ENCODE measurements at regions not wholly inside any gene's neighbourhood (a gene's known extent, or its start where the extent isn't known, plus 50 kb on each side); places are given as distances from the start of the nearest gene placed in this dataset.
A peak's percentile ranks its signal among the peaks of the same experiment; 100 is the strongest.

DNA sequence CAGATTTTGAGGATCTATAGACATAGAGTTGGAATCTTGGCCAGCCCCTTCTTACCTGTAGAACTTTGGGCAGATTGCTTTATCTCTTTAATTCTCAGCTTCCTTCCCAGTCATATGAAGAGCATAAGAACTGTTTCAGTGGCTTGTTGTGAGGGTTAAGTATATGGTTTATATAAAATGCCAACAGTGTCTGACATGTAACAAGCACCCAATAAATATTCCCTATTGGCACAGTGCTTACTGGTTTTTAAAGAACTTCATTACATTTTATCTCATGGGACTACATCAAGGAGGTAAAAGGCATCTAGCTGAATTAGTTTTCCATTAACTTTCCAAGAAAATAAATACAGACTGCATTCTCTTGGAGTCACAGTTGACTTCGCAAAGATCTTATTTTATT lies 106.7 kb upstream of the LIMCH1 start:
- no peaks in the 10 kb centered on the region for H3K9me3 Mint-ChIP-seq
- peaks cover 0 to 4% of the 10 kb centered on the region in 2 donors for H3K27me3 Mint-ChIP-seq
- H3K4me3 Mint-ChIP-seq = no peak overlapping the region
- H3K27ac Mint-ChIP-seq = no peak overlapping the region
- H3K4me1 Mint-ChIP-seq = no peaks in the 10 kb centered on the region
- no peak for ATAC-seq (replicated peaks)
- no peaks in the 10 kb centered on the region for H3K36me3 Mint-ChIP-seq
- no peak for DNase-seq

DNA sequence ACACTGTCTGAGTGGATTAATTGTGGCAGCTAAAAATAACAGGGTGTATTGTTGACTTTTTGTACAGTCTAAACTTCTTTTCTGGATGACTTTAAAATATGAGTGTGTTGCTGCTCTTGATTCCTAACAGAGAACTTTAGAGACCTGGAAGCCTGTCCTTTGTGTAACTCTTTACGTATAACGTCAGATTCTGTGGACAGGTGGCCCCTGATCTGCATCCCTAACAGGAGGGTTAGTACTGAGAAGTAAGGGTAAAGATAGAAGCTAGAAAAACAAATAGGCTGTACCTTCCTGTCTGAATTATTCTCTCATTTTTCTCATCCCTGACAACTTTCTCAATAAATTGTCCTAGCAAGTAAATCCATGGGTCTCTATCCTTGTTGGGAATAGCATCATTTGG lies 105.7 kb upstream of the LIMCH1 start:
- ATAC-seq (replicated peaks) (no peak), DNase-seq (no peak)
- Mint-ChIP-seq H3K27me3 (peaks cover 0 to 4% of the 10 kb centered on the region in 2 donors), H3K4me3 (no peak overlapping the region), H3K9me3 (no peaks in the 10 kb centered on the region), H3K36me3 (no peaks in the 10 kb centered on the region), H3K27ac (no peak overlapping the region), H3K4me1 (peaks cover 2% of the 10 kb centered on the region in 2 donors)

DNA sequence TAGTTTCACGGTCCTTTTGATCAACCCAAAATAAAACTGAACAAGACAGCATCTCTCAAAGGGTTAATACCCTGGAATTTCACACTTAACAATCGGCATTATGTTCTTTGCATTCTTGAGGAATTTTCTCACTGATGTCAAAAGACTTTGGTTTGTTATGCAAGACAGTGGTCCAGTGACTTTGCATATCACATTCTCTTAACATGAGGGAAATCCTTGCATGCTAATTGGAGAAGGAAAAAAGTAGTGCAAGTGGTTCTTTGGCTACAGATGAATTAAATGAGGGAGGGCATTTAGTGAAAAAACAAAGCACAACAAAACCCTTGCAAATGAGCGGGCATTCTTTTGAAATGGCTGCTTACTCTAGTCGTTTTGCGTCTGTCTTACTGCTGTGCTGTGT lies 105.1 kb upstream of the LIMCH1 start:
- H3K27ac Mint-ChIP-seq = no peak overlapping the region
- no peaks in the 10 kb centered on the region for H3K9me3 Mint-ChIP-seq
- peaks cover 3 to 6% of the 10 kb centered on the region in 2 donors for H3K4me1 Mint-ChIP-seq
- H3K4me3 Mint-ChIP-seq = no peak overlapping the region
- DNase-seq (no peak), ATAC-seq (replicated peaks) (no peak)
- no peaks in the 10 kb centered on the region for H3K36me3 Mint-ChIP-seq
- H3K27me3 Mint-ChIP-seq = peaks cover 0 to 4% of the 10 kb centered on the region in 2 donors

DNA sequence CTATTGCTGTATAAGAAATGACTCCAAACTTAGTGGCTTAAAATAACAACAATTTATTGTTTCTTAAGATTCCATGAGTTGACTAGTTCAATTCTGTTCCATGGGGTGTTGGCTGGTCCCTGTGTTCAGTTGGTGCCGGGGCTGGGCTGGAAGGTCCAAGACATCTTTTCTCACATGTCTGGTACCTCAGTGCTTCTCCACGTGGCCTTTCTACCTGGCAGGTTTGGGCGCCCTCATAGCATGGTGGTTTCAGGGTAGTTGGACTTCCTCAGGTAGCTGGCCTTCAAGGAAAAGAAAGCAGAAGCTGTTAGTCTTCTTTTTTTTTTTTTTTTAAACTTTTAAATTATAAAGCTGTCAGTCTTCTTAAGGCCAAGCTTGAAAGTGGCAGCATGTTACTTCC lies 104.6 kb upstream of the LIMCH1 start:
- ATAC-seq (replicated peaks) (no peak), DNase-seq (no peak)
- no peak overlapping the region for H3K27ac Mint-ChIP-seq
- H3K4me3 Mint-ChIP-seq = no peak overlapping the region
- H3K36me3 Mint-ChIP-seq = no peaks in the 10 kb centered on the region
- H3K4me1 Mint-ChIP-seq = peaks cover 3 to 6% of the 10 kb centered on the region in 2 donors
- peaks cover 0 to 4% of the 10 kb centered on the region in 2 donors for H3K27me3 Mint-ChIP-seq
- no peaks in the 10 kb centered on the region for H3K9me3 Mint-ChIP-seq

DNA sequence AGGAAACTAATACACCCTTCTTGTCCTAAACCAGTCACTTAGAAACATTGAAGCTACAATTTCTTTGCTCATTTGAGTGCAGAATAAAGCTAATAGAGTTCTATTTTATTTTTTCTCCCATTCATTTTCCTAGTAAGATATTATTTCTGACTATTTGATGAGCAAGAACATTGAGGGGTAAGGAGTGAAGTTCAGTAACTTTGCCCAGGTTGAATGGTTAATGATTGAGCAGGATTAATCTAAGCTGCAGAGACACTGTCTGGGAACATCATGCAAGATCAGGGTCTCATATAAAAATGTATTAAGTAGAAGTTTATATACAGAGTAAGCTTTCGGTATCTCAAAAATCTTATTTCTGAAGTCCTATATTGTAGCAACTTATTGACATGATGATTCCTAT lies 102.4 kb upstream of the LIMCH1 start:
- Mint-ChIP-seq H3K9me3 (no peaks in the 10 kb centered on the region), H3K27me3 (peaks cover 0 to 4% of the 10 kb centered on the region in 2 donors), H3K4me3 (no peak overlapping the region), H3K4me1 (peaks cover 3 to 6% of the 10 kb centered on the region in 2 donors), H3K36me3 (no peaks in the 10 kb centered on the region), H3K27ac (no peak overlapping the region)
- DNase-seq = no peak
- no peak for ATAC-seq (replicated peaks)

DNA sequence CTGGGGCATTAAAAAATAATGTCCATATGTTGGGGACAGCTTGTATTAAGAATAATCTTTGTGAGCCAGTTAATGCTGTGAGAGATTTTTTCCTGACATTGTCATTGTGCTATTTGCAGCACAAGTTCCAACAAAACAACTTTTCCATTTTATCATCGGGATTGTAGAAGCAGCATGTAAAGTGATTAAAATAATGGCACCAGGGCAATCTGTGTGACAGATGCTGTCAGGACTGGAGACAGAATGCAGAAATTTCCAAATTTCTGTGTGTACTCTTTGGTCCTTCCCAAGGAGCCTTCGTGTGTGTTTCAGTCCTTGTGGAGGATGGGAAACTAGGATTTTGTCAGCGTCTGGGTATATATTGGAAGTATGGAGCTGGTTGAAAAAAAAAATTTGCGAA lies 101.5 kb upstream of the LIMCH1 start:
- no peaks in the 10 kb centered on the region for H3K36me3 Mint-ChIP-seq
- H3K27me3 Mint-ChIP-seq = peaks cover 0 to 4% of the 10 kb centered on the region in 2 donors
- peaks cover 3 to 6% of the 10 kb centered on the region in 2 donors for H3K4me1 Mint-ChIP-seq
- no peak overlapping the region for H3K27ac Mint-ChIP-seq
- DNase-seq (no peak), ATAC-seq (replicated peaks) (no peak)
- H3K4me3 Mint-ChIP-seq = no peak overlapping the region
- no peaks in the 10 kb centered on the region for H3K9me3 Mint-ChIP-seq

DNA sequence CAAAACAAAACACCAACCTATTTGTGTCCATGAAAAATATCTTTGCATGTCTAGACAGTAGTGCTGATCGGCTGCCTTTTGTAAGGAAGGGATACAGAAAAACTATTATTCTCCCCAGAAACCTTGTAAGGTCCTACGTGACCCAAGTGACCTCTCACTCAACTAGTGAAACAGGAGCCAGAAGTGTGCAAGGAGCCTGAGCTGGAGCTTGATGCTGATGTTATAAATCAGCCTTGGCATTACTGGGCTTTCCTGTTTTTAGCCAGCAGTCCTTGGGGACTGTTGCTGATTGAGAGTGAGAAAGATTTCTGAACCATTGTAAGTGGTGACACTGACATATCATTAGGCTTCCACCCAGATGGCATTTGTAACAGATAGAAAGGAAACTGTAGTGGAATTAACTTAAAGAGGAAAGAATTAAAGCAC lies 100.8 kb upstream of the LIMCH1 start:
- peaks cover 0 to 2% of the 10 kb centered on the region in 2 donors for H3K27me3 Mint-ChIP-seq
- ATAC-seq (replicated peaks) (peak; percentile 69 to 74), DNase-seq (peak; percentile 4)
- no peak overlapping the region for H3K4me3 Mint-ChIP-seq
- no peaks in the 10 kb centered on the region for H3K36me3 Mint-ChIP-seq
- no peak overlapping the region for H3K27ac Mint-ChIP-seq
- H3K9me3 Mint-ChIP-seq = no peaks in the 10 kb centered on the region
- peaks cover 3 to 6% of the 10 kb centered on the region in 2 donors for H3K4me1 Mint-ChIP-seq

DNA sequence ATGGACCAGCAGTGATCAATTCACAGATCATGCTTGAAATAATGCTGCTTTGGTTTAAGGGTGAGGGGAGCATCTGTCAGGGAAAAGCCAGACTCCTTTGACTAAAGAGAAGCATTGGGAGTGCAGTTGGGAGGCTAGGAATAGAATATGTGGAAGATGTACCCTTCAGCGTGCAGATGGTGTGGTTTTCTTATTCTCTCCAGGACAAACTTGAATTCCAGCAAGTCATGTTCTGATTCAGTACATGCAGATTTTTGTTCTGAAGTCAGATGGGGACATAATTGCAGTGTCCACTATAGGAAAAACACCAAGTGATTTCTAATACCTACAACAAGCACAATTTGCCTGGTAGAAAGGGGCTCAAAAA lies 99.0 kb upstream of the LIMCH1 start:
- no peak for DNase-seq
- Mint-ChIP-seq H3K36me3 (no peaks in the 10 kb centered on the region), H3K4me1 (peaks cover 3 to 6% of the 10 kb centered on the region in 2 donors), H3K27ac (no peak overlapping the region), H3K27me3 (no peaks in the 10 kb centered on the region), H3K9me3 (no peaks in the 10 kb centered on the region), H3K4me3 (no peak overlapping the region)
- no peak for ATAC-seq (replicated peaks)

DNA sequence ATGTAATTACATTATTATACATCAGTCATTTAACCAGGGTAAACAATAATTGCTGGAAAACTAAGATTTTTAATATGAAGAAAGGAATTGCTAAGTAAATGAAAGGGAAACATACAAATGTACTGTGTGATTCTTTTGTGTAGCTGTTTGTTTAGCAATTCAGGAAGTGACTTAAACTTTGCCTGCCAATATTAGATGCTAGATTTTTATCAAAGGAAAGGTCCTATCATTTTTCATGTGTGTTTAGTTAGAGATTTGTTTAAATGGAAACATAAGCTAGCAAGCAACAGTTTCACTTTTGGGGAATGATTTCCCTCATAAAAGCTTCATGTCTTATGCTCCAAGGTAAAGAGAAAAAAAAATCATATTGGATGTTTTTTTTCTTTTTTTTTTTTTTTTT lies 95.1 kb upstream of the LIMCH1 start:
- Mint-ChIP-seq H3K27me3 (no peaks in the 10 kb centered on the region), H3K27ac (no peak overlapping the region), H3K4me3 (no peak overlapping the region), H3K4me1 (no peaks in the 10 kb centered on the region), H3K9me3 (no peaks in the 10 kb centered on the region), H3K36me3 (no peaks in the 10 kb centered on the region)
- no peak for ATAC-seq (replicated peaks)
- no peak for DNase-seq

DNA sequence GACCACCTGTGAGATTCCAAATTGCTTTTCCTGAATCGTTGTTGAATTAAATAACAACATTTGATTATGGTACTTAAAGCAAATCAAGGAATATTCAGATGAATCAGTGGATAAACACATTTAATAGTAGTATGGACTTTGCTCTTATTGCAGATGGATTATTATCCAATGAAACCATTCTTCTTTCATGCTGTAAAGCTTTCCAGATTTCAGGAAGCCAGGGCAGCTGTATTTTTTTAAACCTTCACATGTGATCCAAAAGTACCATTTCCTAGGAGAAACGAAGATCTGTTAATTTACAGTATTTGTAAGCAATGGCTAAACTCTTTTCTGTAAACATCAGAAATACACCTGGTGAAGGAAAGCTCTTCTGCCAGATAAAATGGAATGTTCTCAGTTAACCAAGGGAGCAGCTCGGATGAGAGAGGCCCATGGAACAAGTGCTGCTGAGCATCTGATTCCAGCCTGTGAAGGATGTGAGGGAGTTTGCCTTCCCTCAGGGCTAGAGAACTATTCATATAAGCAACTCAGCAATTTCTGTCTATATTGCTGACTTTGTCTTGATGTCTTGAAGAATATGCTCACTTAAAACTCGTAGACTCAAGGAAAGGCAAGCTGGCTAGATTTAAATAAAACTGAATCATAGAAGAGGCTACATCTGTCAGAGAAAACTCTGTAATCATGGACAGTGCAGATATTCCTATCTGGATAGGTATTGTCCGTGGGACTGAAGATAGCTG lies 94.4 kb upstream of the LIMCH1 start:
- Mint-ChIP-seq H3K36me3 (no peaks in the 10 kb centered on the region), H3K9me3 (no peaks in the 10 kb centered on the region), H3K4me1 (no peaks in the 10 kb centered on the region), H3K4me3 (no peak overlapping the region), H3K27me3 (no peaks in the 10 kb centered on the region), H3K27ac (peak overlapping the region; percentile 39)
- DNase-seq (no peak), ATAC-seq (replicated peaks) (no peak)

DNA sequence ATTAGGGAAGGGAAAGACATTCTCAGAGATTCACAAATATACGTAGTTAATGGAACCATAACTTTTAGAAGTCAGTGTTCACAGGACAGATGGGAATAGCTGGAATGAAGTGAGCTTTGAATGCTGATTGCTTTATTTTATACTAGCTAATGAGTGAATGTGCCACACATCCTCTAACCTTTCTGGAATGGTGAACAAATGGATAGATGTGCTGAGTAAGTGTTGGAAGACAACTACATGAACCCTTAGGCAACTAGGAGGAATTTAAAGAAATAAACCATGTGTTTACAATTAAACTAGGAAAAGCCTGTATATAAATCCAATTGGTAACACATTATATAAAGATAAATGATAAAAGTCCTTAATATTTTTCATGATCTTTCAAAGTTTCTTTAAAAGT lies 91.6 kb upstream of the LIMCH1 start:
- Mint-ChIP-seq H3K4me1 (no peaks in the 10 kb centered on the region), H3K4me3 (no peak overlapping the region), H3K36me3 (no peaks in the 10 kb centered on the region), H3K27me3 (no peaks in the 10 kb centered on the region), H3K27ac (no peak overlapping the region), H3K9me3 (peaks cover 0 to 1% of the 10 kb centered on the region in 2 donors)
- DNase-seq (no peak), ATAC-seq (replicated peaks) (no peak)

DNA sequence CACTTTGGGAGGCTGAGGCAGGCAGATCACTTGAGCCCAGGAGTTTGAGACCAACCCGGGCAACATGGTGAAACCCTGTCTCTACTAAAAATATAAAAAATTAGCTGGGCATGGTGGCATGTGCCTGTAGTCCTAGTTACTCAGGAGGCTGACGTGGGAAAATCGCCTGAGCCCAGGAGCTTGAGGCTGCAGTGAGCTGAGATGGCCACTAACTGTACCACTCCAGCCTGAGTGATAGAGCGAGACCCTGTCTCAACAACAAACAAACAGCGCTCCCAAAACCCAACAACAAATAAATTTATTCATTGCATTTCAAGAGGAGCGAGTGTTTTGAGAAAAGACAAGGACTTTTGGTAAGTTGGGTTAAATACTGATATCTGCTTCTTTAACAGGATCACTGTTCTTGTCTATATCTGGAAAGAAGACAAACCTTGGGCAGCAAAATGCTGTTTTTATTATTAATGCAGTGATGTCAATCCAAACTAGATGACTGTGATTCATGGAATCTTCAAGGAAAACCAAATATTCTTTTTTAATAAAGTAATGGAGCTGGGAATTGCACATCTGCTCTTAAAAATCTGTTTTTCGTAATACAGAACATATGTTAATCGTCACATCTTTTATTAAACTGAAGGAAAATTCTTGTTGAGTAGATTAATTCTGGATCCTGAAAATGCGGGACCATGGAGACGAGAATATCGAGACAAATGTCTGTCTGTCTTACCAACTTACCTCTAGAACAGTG lies 90.8 kb upstream of the LIMCH1 start:
- H3K9me3 Mint-ChIP-seq = peaks cover 0 to 1% of the 10 kb centered on the region in 2 donors
- no peak overlapping the region for H3K4me3 Mint-ChIP-seq
- H3K27ac Mint-ChIP-seq = no peak overlapping the region
- H3K36me3 Mint-ChIP-seq = no peaks in the 10 kb centered on the region
- ATAC-seq (replicated peaks) (no peak), DNase-seq (no peak)
- no peaks in the 10 kb centered on the region for H3K27me3 Mint-ChIP-seq
- H3K4me1 Mint-ChIP-seq = no peaks in the 10 kb centered on the region

DNA sequence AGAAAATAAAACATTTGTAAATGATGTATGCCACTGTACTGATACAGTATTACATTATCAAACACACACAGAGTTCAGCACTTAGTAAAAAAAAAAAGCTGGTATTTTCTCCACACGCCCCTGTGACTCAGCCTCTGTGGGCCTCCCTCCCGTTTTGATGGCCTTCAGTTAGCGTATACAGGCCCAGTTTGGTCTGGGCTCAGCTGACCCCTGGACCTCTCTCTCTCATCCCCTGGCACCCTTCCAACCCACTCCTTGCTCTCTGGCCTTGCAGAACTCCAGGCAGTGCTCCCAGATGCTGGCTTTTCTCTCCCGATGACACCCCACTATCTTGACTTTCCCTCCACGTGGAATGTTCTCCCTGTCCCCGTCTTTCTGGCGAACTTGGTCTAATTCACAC lies 89.0 kb upstream of the LIMCH1 start:
- Mint-ChIP-seq H3K4me3 (no peak overlapping the region), H3K36me3 (no peaks in the 10 kb centered on the region), H3K9me3 (peaks cover 1 to 4% of the 10 kb centered on the region in 2 donors), H3K4me1 (no peaks in the 10 kb centered on the region), H3K27ac (no peak overlapping the region), H3K27me3 (no peaks in the 10 kb centered on the region)
- ATAC-seq (replicated peaks) (no peak), DNase-seq (no peak)

DNA sequence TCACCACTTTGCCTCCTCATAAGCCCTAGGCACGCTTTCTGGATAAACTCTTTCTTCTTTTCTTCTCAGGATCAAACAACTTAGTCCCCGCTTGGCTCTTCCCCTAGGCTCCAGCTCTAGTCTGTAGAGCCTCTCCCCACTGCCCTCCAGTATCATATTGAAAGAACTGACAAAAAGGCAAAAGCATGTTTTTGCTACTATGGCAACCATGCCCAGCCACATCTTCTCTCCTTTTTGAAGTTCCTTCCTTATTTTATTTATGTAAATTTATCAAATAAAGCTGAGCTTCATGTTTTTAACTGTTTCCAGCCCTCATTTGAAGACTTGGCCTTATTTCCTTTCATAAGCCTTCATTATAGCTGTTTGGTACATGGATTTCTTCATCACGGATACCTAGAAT lies 86.0 kb upstream of the LIMCH1 start:
- Mint-ChIP-seq H3K4me3 (no peak overlapping the region), H3K27me3 (no peaks in the 10 kb centered on the region), H3K4me1 (no peaks in the 10 kb centered on the region), H3K9me3 (peaks cover 1 to 5% of the 10 kb centered on the region in 2 donors), H3K27ac (no peak overlapping the region), H3K36me3 (no peaks in the 10 kb centered on the region)
- ATAC-seq (replicated peaks) (no peak), DNase-seq (no peak)
